HL-60 (cell line): ENCODE measurements at regions not wholly inside any gene's neighbourhood (a gene's known extent, or its start where the extent isn't known, plus 50 kb on each side); places are given as distances from the start of the nearest gene placed in this dataset.

ENCODE experiments used
- GABPA ChIP-seq: IDR thresholded peaks from 2 replicates; pipeline ENCODE4 v1.6.1; 2012; ENCODE audit warnings: low read depth
- POLR2AphosphoS5 ChIP-seq: IDR thresholded peaks from 2 replicates; pipeline ENCODE4 v1.6.1; 2012; ENCODE audit warnings: low read depth
- SPI1 ChIP-seq: IDR thresholded peaks from 2 replicates; pipeline ENCODE4 v1.6.1; 2012; ENCODE audit warnings: low read depth, mild to moderate bottlenecking, borderline replicate concordance
- TF ChIP-seq, protein P1 (sequence below): IDR thresholded peaks from one replicate; pipeline ENCODE4 v1.5.1; 2011; ENCODE audit warnings: low read length, control low read depth, inconsistent platforms; ENCODE audit not compliant: insufficient read depth
- TF ChIP-seq, protein P2 (sequence below): IDR thresholded peaks from 2 replicates; pipeline ENCODE4 v1.6.1; 2012; ENCODE audit warnings: low read depth; ENCODE audit not compliant: insufficient replicate concordance

DNA sequence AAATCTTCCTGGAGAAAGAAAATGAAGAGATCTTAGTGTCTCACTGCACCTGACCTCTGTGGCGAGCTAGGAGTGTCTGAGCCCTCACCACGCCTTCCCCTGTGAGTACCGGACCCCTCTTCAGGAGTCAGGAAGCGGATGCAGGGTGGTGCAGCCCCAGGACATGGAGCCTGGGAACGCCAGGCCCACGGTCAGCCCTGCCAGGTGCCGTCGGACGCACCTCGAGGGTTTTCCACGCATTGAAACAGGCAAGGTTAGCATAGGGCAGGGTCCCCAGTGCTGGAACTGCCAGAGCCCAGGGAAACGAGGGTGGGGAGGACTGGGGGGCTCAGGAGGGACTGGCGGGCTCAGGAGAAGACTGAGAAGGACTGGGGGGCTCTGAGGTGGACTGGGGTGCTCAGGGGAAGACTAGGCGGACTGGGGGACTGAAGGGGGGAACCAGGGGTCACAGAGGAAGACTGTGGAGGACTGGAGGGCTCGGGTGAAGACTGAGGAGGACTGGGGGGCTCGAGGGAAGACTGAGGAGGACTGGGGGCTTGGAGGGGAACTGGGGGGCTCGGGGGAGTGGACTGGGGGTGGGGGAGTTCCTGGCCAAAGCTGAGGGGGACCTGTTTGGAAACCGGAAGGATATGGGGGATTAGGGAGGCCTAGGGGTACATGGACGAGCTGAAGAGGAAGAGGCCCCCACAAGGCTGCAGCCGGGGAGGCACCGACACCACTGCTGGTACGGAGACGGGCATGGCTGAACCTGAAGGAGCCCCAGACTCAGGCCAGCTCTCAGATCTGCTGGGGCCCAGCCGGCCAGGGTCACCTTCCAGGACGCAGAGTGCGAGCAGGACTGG, 65.2 kb upstream of the SNTG2 start:
- TF ChIP-seq, protein P1, sequence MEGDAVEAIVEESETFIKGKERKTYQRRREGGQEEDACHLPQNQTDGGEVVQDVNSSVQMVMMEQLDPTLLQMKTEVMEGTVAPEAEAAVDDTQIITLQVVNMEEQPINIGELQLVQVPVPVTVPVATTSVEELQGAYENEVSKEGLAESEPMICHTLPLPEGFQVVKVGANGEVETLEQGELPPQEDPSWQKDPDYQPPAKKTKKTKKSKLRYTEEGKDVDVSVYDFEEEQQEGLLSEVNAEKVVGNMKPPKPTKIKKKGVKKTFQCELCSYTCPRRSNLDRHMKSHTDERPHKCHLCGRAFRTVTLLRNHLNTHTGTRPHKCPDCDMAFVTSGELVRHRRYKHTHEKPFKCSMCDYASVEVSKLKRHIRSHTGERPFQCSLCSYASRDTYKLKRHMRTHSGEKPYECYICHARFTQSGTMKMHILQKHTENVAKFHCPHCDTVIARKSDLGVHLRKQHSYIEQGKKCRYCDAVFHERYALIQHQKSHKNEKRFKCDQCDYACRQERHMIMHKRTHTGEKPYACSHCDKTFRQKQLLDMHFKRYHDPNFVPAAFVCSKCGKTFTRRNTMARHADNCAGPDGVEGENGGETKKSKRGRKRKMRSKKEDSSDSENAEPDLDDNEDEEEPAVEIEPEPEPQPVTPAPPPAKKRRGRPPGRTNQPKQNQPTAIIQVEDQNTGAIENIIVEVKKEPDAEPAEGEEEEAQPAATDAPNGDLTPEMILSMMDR = no peak
- TF ChIP-seq, protein P2, sequence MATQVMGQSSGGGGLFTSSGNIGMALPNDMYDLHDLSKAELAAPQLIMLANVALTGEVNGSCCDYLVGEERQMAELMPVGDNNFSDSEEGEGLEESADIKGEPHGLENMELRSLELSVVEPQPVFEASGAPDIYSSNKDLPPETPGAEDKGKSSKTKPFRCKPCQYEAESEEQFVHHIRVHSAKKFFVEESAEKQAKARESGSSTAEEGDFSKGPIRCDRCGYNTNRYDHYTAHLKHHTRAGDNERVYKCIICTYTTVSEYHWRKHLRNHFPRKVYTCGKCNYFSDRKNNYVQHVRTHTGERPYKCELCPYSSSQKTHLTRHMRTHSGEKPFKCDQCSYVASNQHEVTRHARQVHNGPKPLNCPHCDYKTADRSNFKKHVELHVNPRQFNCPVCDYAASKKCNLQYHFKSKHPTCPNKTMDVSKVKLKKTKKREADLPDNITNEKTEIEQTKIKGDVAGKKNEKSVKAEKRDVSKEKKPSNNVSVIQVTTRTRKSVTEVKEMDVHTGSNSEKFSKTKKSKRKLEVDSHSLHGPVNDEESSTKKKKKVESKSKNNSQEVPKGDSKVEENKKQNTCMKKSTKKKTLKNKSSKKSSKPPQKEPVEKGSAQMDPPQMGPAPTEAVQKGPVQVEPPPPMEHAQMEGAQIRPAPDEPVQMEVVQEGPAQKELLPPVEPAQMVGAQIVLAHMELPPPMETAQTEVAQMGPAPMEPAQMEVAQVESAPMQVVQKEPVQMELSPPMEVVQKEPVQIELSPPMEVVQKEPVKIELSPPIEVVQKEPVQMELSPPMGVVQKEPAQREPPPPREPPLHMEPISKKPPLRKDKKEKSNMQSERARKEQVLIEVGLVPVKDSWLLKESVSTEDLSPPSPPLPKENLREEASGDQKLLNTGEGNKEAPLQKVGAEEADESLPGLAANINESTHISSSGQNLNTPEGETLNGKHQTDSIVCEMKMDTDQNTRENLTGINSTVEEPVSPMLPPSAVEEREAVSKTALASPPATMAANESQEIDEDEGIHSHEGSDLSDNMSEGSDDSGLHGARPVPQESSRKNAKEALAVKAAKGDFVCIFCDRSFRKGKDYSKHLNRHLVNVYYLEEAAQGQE = no peak
- TF ChIP-seq POLR2AphosphoS5 (no peak), GABPA (no peak), SPI1 (no peak)
